RWPE1 (cell line): ENCODE measurements at regions not wholly inside any gene's neighbourhood (a gene's known extent, or its start where the extent isn't known, plus 50 kb on each side); places are given as distances from the start of the nearest gene placed in this dataset.

ENCODE experiments used
- CTCF ChIA-PET: fragments of 350-600 bp; sonication (Branson Sonifier 250); formaldehyde crosslinking; extraction: SDS; loops from one replicate; lab custom pipeline; 2021; lab: Yijun Ruan, JAX
- POLR2A ChIA-PET: fragments of 400-600 bp; formaldehyde crosslinking; extraction: SDS; loops from one replicate; lab custom pipeline; 2020; ENCODE audit warnings: antibody characterized with exemption; ENCODE audit not compliant: low non-redundant PET; lab: Yijun Ruan, JAX
- DNase-seq: peaks from one replicate; pipeline ENCODE4 v3.0.0; 2012; ENCODE audit warnings: low spot score
- H3K27ac ChIP-seq: fragments of 450-650 bp; 2 replicates; pipeline ENCODE4 v1.5.1; 2017
- TF ChIP-seq, protein P1 (sequence below): fragments of 450-650 bp; conservative IDR thresholded peaks from 2 replicates; pipeline ENCODE4 v1.5.1; 2017; ENCODE audit warnings: low read depth, mild to moderate bottlenecking

DNA sequence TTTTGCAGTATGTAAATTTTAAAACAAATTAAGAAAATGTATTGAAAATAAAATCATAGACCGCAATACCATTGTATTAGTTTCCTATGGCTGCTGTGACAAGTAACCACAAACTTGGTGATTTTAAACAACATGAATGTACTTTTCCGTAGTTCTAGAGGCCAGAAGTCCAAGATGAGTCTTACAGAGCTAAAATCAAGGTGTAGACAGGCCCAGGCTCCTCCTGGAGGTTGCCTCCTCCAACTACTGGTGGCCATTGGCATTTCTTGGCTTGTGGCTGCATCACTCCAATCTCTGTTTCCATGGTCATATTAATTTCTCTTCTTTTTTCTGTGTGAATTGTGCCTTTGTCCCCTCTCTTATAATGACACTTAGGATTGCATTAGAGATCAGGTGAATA is 59.2 kb upstream of the ETAA1 start:
- TF ChIP-seq, protein P1, sequence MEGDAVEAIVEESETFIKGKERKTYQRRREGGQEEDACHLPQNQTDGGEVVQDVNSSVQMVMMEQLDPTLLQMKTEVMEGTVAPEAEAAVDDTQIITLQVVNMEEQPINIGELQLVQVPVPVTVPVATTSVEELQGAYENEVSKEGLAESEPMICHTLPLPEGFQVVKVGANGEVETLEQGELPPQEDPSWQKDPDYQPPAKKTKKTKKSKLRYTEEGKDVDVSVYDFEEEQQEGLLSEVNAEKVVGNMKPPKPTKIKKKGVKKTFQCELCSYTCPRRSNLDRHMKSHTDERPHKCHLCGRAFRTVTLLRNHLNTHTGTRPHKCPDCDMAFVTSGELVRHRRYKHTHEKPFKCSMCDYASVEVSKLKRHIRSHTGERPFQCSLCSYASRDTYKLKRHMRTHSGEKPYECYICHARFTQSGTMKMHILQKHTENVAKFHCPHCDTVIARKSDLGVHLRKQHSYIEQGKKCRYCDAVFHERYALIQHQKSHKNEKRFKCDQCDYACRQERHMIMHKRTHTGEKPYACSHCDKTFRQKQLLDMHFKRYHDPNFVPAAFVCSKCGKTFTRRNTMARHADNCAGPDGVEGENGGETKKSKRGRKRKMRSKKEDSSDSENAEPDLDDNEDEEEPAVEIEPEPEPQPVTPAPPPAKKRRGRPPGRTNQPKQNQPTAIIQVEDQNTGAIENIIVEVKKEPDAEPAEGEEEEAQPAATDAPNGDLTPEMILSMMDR: no peak
- CTCF ChIA-PET: no interaction called here
- H3K27ac ChIP-seq: no peak overlapping the region
- POLR2A ChIA-PET: no interaction called here
- DNase-seq: no peak

DNA sequence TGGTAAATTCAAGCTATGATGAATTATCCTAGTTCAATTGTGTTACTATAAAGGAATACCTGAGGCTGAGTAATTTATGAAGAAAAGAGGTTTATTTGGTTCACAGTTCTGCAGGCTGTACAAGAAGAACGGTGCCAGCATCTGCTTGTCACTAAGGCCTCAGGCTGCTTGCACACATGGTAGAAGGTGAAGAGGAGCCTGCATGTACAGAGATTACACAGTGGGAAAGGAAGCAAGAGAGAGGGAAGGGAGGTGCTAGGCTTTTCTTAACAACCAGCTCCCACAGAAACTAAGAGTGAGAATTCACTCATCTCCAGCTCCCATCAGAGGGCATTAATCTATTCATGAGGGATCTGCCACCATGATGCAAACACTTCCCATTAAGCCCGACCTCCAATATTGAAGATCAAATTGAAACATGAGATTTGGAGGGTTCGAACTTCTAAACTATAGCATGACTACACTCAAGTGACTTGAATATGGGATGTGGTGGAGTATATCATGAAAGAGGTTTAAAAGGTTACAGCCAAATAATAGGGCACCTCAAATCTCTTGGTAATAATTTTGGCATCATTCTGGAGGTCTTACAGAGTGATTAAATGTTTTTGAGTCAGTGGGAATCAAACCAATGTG is 58.4 kb upstream of the ETAA1 start:
- CTCF ChIA-PET: no interaction called here
- no peak overlapping the region for H3K27ac ChIP-seq
- POLR2A ChIA-PET: no interaction called here
- TF ChIP-seq, protein P1: no peak
- DNase-seq: no peak

DNA sequence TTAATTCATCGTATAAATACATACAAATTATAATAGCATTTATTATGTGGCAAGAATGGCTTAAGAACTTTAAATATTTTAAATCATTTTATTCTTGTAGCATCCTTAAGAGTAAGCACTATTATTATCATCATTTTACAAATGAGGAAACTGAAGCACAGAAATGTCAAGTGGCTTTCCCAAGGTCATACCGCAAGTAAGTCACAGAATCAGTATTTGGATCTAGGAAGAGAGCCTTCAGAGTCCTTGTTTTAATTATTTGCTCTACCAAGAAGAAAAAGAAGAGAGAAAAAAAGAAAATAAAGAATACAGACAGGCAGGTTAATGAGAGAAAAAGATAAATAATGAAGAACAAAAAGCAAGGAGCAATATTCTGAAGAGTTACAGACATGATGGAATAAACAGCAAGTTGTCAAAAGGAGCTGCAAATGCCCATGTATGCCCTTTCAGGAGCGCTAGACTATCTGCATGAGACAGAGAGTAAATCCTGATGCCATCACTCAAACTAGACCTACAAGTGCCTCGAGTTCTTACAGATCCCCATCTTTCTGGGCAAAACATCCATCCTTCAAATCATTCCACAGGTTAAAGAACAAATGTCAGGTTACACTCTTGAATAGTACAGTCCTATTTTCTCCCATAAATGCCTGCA is 57.8 kb upstream of the ETAA1 start:
- DNase-seq: no peak
- TF ChIP-seq, protein P1: no peak
- POLR2A ChIA-PET: no interaction called here
- CTCF ChIA-PET: no interaction called here
- no peak overlapping the region for H3K27ac ChIP-seq

DNA sequence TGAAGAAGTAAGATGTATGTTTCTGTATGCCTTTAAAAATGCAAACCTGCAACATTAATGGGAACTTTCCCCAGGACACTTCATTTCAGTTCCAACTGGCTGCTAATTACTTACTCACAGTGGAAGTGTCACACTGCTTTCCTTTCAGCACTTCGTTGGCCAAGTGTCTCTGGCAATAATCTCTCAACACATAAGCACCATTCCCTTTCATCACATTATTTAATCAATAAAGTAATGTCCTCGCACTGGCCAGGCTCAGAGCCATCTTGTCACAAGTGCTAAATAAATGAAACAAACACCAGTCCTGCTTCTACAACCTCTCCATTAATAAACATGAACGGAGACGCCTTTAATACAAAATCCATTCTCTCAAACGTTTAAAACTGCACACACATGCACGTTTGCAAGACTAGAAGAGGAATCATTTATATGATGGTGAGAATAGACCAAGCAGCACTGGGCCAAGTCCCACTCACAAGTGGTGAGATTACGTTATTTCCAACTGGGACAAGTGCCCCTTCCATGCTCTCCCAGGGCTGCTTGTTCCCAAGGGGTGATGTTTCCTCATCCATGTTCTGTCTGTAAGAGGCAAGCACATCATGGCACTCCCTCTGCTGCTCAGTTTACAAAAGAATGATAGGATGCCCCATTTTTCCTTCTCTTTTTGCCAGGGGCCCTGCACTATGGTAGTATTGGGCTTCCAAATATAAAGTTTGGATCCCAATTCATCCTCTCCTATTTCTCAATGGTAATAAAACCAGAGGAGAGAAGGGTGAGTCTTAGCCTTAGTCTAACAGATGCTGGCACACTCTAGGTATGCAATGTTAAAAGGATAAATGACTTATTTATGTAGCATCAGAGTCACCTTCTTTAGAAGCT is 56.8 kb upstream of the ETAA1 start:
- TF ChIP-seq, protein P1: no peak
- no peak for DNase-seq
- ChIA-PET CTCF (no interaction called here), POLR2A (no interaction called here)
- H3K27ac ChIP-seq: no peak overlapping the region

DNA sequence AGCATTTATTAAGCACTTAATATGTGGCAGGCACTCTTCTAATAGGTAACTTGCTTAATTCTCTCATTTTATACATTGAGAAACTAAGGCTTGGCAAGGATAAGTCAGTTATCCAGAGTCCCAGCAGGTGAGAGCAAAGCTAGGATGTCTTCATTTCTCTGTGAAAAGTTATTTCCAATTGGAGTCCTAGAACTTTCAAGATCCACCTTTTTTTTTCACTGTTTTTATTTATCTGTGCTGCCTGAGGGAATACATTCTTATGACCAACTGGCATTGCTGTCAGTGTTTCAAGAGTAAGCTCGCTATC is 56.2 kb upstream of the ETAA1 start:
- TF ChIP-seq, protein P1: no peak
- POLR2A ChIA-PET: no interaction called here
- no peak overlapping the region for H3K27ac ChIP-seq
- no peak for DNase-seq
- CTCF ChIA-PET: no interaction called here

DNA sequence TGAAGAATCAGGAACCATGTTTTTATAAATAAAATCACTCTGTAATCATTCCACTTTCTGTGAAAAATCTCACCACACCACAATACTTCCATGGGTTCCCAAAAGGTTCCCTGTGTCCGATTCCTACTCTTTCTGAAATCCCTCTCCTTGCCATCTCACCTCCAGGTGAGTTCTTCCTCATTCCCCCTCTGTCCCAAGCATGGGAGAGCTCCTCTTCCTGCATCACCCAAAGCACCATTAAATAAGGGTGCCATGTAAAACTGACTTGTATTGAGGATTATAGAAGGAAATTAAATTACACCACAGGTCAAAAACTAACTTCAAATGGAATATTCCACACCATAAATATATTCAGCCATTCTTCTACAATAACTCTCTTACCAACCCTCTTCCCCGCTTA is 55.8 kb upstream of the ETAA1 start:
- ChIA-PET POLR2A (no interaction called here), CTCF (no interaction called here)
- TF ChIP-seq, protein P1: no peak
- H3K27ac ChIP-seq: no peak overlapping the region
- no peak for DNase-seq
